ENCODE measurements at regions not wholly inside any gene's neighbourhood (a gene's known extent, or its start where the extent isn't known, plus 50 kb on each side); places are given as distances from the start of the nearest gene placed in this dataset.
"Not testable (repeated sequence)": the region's sequence is repeated elsewhere in the genome, so short reads cannot be mapped to it uniquely, and the experiment has no call there.

- not testable (repeated sequence) for TF ChIP-seq TAF1, POLR2AphosphoS5, POLR2A (IDR thresholded peaks at IDR 0.05; ENCODE audit: low read depth, low read length)
These were observed 64.9 kb upstream of the ENPEP start for GRCh38 chr4:110410853-110411573.
